GM19463 (cell line): ENCODE measurements at regions not wholly inside any gene's neighbourhood (a gene's known extent, or its start where the extent isn't known, plus 50 kb on each side); places are given as distances from the start of the nearest gene placed in this dataset.

ENCODE experiments used
- ATAC-seq: cut with Tn5 transposase; IDR thresholded peaks from one replicate; pipeline ENCODE4 v1.9.1; 2021; ENCODE audit warnings: mild to moderate bottlenecking, moderate library complexity; ENCODE audit not compliant: unreplicated experiment

DNA sequence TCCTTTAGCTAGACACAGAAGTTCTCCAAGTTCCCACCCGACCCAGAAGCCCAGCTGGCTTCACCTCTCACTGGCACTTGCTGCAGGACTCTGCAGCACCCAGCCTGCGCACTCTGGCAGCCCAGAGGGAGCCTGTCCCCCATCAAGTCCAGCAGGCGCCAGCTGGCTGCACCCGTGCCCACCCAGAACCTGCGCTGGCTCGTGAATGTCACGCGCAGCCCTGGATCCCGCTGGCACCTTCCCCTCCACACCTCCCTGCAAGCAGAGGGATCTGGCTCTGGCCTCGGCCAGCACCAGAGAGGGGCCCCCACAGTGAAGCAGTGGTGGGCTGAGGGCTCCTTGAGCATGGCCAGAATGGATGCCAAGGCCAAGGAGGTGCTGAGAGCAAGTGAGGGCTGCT lies 187.6 kb upstream of the HAND2 start:
- no peak for ATAC-seq

DNA sequence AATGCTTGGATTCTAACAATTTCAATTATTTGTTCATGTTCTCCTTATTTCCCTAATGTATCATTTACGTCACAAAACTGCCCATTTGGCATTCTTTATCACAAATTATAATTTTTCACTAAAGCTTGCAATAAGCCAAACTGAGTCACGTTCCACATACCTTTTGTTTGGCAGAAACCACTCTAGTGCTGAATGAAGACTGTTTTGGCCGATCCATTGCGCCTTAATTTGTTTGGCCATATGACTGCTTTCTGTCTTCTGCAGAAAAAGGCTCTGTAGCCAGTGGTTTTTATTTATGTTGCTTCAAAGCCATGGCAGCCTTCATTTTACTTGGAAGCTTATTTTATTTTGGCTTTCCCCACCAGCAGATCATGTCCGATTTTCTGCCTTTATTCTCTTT lies 184.4 kb upstream of the HAND2 start:
- ATAC-seq: no peak

DNA sequence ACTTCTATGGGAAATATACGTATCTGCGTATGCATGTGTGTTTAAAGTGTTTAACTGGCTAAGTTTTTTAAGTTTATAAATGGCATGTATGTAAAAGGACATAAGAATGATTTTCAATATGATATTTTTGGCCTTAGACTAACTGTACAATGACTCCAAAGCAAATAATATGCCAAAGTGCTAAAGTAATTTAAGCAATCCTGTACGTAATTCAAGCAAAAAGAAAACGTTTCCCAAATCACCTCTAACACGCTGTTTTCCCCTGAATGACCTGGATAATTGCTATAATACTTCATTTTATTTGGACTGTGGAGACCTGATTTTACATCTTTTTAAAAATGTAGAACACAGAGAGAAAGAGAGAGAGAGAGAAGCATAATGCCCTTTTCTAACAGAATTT lies 183.0 kb upstream of the HAND2 start:
- no peak for ATAC-seq

DNA sequence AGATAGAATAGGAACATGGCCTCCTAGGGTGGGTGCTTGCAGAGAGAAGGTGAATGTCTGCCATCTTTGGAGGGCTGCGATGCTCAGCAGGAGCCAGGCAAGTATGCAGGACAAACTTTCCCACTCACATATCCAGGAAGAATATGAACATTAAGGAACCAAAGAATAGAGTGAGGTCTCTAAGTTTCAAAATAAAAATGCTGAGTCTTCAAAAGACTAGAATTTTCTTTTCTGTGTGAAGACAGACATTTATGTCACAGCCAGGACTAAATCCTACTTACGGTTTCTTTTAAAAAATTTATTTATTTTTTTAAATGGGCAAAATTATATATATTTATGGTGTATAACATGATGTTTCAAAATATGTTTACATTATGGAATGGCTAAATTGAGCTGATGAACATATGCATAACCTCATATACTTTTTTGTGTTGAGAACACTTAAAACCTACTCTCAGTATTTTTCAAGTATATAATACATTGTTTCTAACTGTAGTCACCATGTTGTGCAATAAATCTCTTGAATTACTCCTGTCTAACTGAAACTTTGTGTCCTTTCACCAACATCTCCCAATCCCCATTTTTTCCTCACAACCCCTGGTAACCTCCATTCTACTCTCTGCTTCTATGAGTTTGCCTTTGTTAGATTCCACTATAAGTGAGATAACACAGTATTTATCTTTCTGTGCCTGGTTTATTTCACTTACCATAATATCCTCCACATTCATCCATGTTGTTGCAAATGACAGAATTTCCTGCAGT lies 177.8 kb upstream of the HAND2 start:
- no peak for ATAC-seq

DNA sequence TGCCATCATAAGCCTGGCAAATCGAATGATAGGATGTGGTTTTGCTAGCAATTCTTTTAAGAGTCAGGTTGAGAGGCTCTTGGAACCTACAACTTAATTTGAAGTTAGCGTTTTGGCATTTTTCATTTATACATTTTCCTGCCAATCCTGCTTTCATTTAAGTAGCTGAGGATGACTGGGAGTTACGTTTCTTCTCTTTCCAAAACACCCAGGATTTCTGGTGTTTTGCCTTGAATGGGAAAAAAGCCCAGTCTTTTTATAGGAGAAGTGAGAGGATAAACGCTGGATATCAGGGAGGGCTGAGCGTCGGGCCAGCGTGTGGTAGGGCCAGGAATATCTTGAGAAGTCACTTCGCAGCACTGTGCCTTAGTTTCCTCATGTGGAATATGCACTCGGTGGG lies 174.2 kb upstream of the HAND2 start:
- no peak for ATAC-seq

DNA sequence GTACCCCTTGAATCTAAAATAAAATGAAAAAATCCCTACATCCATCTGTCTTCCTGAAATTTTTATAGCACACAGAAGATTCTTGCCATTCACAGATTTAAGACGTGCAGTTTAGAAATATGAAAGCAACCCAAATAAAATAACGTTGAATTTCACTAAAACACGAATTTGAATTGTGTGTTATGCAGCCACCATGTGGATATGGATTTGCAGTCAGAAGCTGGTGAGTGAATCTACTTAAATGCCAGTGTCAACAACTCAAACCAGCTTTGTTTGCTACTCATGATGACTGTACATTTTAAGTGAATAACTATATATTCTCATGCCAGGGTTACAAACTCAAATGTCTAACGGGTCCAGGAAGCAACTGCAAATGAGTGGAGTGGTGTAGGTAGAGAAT lies 173.0 kb upstream of the HAND2 start:
- ATAC-seq: no peak

DNA sequence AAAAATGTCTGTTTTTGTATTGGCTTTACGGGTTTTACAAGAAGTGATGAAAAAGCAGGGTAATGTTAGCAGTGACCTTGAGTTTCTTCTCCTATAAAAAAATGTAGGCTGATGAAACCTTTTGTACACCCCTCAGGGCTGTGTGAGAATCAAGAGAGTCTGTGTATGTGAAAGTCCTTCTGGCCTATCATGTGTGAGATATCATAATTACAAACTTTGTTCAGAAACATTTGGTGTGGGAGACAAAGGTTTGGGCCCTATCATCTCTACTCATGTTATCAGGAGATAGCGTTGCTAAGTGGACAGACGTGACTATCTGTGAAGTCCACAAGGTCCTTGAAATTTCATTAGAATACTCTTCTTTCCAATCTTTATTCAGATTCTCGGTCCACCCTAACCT lies 170.6 kb upstream of the HAND2 start:
- no peak for ATAC-seq

DNA sequence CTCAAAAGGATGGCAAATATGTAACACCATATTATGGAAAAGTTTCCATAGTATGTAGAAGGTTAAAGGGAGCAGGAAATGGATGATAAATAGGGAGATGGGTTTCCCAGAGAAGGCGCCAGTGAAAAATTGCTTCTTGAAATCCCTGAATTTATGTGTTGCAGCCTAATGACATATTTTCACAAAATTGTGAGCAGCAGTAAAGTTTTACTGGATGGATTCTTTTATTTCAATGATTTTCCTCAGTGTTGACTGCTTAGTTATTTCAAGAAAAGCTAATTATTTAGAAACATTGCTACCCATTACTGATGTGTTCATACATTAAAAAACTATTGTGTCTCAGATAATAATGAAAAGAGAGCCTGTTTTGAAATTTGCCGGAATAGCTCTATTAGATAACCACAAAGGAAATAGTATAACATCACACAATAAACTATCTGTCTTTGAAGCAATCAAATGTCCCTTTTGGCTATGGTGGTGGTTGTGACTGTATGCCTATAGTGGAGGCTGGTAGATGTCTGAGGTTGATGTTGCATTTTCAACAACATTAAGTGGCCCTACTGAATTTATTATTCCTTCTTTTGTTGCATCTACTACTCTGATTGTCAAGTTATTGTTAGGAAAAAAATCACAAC lies 169.9 kb upstream of the HAND2 start:
- ATAC-seq: no peak

DNA sequence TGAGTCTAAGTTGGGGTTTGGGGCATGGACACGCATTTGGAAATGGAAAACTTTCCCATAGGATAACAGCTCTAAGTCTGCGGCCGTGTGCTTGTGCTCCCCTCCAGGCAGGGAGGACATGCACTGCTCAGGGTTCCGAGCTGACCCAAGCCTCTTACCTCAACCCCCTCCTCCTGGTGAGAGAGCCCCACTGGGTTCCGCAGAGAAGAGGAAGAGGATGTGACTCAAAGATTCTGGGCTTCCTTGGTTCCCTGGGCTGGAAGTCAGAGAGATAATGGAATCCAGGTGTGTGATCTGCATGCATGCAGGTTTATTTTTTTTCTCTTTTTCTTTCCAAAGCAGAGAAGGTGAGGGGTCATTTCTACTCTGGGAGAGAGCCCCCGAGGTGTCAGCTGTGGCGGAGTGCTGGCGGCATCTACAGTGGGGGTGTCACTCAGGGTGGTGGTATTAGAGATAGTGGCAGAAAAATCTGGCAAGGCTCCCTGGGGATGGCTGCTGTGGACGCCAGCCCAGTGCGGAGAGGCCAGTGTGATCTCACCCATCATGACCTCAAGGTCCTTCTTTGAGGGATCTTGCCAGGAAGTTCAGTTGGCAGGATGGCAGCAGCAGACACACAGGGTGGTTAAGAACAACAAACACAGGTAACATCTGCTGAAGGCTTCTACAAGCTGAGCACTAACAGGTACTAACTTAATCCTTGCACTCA lies 168.7 kb upstream of the HAND2 start:
- ATAC-seq: no peak

DNA sequence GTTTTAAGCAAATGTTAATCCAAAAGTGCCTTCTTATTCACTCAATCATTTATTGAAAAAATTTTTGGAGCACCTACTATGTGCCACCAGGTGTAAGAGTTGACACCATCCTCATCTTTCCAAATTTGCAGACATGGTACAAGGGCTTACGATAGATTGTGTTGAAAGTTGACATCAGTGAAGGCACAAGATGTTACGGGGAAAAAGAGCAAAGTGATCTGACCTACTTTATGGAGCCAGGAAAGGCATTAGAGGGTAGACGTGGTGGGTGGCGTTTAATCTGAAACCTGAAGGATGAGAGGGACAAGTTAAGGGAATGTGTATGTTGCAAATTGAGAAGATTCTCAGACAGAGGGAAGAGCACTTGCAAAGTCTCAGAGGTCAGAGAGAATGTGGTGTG lies 167.8 kb upstream of the HAND2 start:
- ATAC-seq: no peak

DNA sequence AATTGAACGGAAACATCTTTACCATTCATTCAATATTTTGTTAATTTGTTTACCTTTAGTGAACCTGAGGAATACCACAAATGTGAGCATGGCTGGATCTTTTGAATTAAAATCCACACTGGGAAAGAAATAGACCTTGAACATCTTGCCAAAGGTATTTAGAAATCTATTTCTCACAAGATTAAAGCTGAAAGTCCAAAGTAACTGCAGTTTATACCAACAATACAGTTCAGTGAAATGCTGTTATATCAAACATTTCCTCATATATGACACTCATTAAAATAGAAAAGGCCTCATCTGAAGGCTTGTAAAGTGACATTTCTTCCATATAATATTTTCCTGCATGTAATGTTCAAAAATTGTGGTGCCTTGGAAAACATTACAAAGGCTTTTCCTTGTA lies 166.5 kb upstream of the HAND2 start:
- ATAC-seq: no peak

DNA sequence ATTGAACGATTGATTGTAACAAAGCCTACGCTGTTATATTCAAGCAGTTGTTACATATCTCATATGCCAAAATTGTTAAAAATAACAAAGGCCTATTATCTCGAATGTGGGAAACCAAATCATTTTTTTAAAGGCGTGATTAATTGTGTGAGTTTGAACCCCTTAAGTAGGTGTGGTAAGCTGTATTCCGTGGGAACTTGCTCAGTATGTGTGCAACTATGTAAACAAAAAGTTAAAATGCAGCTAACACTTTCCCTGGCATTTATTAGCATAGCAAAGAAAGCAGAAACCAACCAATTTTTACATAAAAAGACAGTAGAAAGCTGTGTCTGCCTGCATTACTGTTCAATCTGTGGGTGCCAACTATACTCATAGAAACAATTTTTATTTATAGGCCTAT lies 166.0 kb upstream of the HAND2 start:
- ATAC-seq: no peak

DNA sequence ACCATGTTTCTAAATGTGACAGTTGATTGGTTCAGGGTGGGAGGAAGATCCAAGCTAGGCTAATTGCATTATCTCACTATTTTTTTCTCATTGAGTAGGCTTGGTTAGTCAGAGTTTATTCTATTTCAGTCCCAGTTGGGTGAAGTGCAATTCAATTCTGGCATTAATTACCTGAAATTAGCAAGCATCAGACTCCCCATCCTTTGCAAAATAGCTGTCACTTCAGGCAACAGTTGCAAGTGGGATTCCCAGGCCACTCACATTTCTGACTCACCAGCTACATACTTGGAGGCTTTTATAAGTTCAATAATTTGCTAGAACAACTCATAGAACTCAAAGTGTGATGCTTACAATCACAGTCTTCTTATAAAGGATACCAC lies 155.8 kb upstream of the HAND2 start:
- ATAC-seq: no peak

DNA sequence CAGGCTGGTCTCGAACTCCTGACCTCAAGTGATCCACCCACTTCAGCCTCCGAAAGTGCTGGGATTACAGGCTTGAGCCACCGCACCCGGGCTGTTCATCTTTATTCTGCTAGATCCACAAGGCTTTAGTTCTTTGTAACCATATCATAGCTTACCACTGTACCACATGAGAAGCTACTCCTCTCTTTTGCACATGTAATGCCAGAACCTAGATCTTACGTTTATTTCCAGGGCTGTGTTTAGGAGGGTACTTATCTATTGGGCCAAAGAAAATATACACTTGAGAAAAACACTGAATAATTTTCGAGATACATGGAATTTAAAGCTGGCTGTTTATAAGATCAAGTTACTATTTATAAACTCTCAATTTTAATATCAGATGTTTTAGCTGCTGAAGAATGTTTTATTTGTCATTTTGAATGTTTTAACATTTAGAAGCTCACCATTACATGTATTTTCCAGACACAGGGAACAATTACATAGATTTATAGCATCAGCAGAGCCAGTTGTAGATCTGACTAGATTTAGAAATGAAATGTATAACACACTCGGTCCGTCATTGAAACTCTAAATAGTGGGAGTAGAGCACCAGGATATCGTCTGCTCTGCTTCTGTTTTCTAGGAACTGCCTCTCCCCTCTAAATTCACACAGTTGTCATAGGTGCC lies 155.3 kb upstream of the HAND2 start:
- no peak for ATAC-seq

DNA sequence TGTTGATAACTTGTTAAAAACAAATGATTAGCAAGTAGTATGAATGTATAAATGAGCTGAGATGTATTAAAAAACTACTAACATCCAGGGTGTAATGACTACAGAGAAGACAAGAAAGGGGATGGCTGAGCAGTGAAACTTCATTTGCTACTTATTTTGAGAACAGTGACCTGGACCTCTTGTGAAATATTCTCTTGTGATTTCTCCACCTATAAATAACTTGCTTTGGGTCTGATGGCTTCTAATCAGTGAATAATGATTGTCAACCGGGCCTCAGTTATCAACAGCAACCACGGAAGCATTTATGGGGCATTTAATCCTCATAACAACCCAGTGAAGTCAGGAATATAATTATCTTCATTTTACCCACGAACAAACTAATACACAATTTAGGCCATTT lies 154.2 kb upstream of the HAND2 start:
- no peak for ATAC-seq

DNA sequence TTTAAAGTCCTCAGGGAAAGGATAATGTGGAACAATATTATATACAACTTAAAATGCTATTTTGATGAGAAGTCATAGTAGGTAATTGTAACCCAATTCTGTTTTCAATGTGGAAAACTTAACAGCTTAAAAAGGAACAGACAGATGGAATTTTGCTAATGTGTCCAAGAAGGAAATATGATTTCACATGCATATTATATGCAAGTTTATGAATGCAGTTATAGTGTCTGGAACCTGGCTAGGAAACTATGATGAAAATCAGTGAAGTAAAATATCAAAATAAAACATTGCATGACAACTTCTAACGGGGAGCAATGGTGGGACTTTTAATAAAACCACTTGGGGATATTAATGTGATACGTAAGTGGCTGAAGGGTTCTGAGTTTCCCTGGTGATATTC lies 152.6 kb upstream of the HAND2 start:
- no peak for ATAC-seq

DNA sequence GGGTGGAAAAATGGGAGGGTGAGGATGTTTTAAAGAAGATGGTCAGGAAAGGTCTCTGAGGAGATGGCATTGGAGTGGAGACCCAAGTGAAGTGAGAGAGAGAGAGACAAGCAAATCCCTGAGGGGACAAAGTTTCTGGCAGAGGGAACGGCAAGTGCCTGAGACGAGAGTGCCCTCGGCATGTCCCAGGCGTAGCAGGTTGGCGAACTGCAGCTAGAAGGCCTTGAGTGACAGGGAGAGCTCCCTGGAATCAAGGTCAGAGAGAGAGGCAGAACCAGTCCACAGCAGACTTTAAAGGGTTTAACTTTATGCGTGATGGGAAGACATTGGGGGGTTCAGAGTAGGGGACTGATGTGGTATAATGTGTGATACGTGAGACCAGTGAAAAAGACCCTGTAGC lies 150.2 kb upstream of the HAND2 start:
- no peak for ATAC-seq

DNA sequence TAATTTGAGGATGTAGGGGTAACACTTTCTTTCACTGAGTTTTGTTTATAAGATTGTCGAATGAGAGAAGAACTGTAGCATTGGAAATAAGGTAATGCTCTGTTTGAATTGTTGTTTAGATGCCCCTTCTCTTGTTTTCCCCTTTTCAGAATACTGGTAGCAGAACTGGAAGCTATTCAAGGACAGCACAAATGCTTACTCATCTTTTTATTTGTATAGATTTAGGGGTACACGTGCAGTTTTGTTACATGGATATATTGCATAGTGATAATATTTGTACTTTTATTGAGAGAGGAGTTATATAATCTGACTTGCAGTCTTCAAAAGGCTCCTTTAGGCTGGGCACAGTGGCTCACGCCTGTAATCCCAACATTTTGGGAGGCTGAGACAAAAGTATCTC lies 145.4 kb upstream of the HAND2 start:
- no peak for ATAC-seq

DNA sequence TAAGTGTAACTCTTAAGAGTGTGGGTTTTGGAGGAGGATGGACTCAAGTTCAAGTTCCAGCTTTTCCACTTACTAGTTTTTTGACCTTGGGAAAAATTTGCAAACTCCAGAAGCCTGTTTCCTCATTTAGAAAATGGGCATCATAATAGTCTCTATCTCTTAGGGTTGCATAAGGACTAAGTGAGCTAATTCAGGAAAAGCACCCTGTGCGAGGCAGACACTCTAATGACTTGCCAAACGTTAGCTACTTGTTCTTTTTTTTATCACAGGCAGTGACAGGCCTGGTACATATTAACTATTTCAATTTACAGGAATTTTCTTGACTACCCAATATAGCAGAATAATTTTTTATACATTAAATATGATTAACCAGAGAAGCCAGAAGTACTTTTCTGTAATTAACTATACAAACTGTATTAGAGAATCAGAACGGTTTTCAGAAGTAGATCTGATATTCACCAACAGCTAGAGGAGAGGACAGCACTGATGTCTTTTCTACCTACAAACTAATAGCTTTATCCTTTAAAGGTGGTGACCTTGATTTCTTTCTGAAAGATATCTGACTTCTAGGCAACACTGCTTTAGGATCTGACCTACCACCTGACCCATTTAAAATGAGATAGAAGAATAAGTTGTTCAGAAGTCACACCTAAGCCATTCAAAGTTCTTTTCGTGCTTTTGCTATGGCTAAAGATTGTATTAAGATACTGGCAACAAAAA lies 139.6 kb upstream of the HAND2 start:
- ATAC-seq: no peak

DNA sequence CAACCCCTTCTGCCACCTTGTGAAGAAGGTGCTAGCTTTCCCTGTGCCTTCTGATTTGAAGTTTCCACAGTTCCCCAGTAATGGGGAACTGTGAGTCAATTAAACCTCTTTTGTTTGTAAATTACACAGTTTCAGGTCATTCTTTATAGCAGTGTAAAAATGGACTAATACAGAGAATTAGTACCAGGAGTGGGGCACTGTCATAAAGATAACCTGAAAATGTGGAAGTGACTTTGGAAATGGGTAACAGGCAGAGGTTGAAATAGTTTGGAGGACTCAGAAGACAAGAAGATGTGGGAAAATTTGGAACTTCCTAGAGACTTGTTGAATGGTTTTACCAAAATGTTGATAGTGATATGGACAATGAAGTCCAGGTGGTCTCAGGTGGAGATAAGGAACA lies 131.0 kb upstream of the HAND2 start:
- ATAC-seq: no peak

DNA sequence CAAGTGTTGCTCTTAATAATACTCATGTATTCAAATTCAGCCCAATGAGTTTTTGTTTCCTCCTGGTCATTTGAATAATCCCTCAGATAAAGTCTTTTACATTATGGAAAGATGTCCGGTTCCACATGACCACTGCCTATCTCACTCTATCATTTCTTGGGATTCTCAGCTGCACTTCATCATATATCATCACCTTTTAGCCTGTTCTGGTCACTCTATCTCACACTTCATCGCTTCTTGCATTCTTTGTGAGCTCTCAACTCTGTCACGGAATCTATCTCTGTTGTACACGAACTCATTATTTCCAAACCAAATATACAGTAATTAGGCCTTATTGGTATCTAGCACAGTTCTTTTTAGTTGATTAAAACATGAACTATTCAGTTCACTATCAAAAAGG lies 126.9 kb upstream of the HAND2 start:
- no peak for ATAC-seq
